Transverse colon (tissue), 3 donors: ENCODE measurements at regions not wholly inside any gene's neighbourhood (a gene's known extent, or its start where the extent isn't known, plus 50 kb on each side); places are given as distances from the start of the nearest gene placed in this dataset.
A peak's percentile ranks its signal among the peaks of the same experiment; 100 is the strongest.

Experiments
- CTCF ChIP-seq, 5 experiments: fragments of 200-600 bp in 3 of 5; fragments of 450-650 bp in 2 of 5; sonication (generic) in 3 of 5; IDR thresholded peaks; 1 replicate in 2 of 5; 2 replicates in 3 of 5; pipeline ENCODE4 v1.5.1; 2016 to 2017; ENCODE audit warnings: antibody characterized with exemption in 5 of 5, inconsistent platforms in 3 of 5, mild to moderate bottlenecking in 2 of 5, moderate library complexity in 1 of 5
- POLR2A ChIP-seq: fragments of 450-650 bp; IDR thresholded peaks from one replicate; pipeline ENCODE4 v1.6.1; 2016; ENCODE audit warnings: antibody characterized with exemption, mild to moderate bottlenecking, moderate library complexity

GRCh38 chr18:6543330-6543908 is 128.7 kb upstream of the L3MBTL4 start:
- peak; percentile 33 to 50 (median 42) for TF ChIP-seq CTCF (IDR thresholded peaks at IDR 0.05)
- no peak for TF ChIP-seq POLR2A
